ENCODE measurements at regions not wholly inside any gene's neighbourhood (a gene's known extent, or its start where the extent isn't known, plus 50 kb on each side); places are given as distances from the start of the nearest gene placed in this dataset.

DNA sequence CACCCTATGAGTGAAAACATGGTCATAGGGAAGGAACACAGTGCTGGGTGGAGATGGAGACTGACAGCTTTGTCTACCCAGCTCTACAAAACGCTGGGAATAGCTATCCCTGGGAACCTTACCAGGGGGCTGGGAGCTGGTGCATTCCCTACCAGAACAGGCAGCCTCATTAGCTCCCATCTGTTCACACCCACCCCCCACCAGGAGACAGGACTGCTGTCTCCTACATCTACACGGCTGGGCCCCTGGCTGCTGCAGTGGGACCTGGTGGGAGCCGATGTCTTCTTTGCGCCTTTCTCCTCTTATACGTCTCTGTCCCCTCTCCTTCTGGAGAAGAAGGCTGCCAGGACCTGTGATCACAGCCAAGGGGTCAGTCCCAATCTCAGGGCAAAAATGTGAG lies 90.8 kb downstream of the UQCRFS1 start:
- TF ChIP-seq CTCF (IDR thresholded peaks at IDR 0.05 in 8 of 11, conservative IDR thresholded peaks at IDR 0.05 in 3 of 11) (no peak), POLR2A (IDR thresholded peaks at IDR 0.05) (no peak)

Measured in spleen (tissue), 7 donors.